Colon (tissue), 2 donors: ENCODE measurements at regions not wholly inside any gene's neighbourhood (a gene's known extent, or its start where the extent isn't known, plus 50 kb on each side); places are given as distances from the start of the nearest gene placed in this dataset.

Experiments used
- FAIRE-seq: peaks from 2 replicates; lab custom pipeline; 2012; peaks lifted over from hg19 to GRCh38; lab: Jason Lieb, UNC
- donor health status: control.
- donor health status: control.

DNA sequence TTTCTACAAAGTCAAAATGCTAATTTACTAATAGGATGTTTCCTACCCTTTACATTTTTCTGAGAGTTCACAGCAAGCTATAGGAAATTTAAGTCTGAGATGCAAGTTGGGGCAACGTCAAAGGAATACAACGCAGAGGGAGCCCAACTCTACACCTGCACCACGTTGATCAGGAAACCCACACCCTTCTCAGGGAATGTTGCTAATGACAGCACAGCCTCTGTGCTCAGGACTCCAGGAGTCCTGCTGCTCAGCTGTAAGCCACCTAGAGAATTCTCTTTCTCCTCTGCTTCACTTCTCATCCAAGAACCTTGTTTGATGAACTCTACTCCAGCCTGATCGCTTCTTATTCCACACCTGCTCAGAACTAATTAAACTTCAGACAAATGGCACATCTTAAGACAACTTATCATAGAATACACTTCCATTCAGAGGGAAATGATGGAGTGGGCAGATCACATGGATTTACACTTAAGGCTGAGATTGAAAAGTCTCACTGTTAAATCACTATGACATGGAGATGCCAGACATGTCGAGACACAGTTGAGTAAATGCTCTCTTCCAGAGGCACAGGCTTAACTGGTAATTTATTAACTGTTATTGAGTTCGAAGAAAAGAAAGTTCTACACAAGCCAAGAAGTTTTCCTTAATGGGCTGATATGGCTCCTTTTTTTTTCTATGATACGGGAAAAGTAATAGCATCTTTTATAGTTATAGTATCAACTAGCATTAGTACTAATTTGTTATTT is 811.6 kb upstream of the ARGLU1 start:
- no peak for FAIRE-seq

DNA sequence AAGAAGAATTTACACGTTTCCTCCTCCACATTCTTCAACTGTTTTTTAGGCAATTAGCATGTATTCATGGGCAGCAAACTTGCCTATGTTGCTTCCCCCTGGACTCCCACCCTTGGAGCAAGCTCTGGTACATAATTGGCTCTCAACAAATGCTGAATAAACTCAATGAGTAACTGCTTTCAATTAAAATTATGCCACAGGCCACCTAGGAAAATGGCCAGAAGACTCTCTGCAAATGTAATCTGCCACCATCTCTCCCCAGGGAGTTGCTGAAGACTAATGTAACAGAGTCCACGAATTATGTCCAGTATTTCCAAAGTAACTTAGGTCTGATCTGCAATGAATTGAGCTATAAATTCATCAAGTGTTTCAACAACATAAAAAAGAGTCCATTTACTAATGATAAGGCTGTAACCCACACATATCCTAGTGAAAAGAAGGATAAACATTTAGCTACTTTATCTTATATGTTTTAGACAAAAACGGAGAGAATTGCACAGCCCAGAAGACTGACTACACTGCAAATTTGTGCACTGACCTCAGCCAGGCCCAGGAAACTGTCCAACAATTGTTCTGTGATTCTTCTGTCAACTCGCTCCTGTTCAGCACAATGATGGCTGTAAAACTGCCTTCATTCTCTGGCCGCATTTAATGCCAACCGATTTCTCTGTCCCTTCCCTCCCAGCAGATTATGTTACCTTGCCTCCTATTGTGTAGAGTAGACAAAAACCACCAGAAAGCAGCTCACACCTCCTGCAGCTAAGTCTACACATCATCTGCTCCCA is 808.6 kb upstream of the ARGLU1 start:
- FAIRE-seq: no peak

DNA sequence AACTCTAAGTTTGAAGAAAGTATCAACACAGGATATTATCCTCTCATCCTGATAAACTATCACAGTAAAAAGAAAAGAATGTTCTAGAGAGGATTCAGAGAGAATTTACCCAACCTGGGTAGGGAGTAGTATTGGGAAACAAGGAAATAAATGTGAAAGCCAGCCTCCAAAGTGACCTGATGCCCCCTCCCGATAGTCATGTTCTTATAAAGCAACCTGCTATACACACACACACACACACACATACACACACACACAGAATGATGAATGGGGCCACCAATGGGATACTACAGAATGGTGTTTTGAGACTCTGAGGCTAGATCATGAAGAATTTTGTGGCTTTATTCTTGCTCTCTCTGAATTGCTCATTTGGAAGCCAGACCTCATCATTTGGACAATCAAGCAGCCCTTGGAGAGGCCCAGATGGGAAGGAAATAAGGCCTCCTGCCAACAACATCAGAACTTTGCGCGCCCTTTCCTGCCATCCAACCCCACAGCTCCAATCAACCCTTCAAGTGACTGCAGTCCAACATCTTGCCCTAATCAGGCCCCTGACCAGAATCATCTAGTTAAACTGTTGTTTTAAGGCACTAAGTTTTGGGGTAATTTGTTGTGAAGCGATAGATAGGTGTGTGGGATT is 807.9 kb upstream of the ARGLU1 start:
- FAIRE-seq: no peak

DNA sequence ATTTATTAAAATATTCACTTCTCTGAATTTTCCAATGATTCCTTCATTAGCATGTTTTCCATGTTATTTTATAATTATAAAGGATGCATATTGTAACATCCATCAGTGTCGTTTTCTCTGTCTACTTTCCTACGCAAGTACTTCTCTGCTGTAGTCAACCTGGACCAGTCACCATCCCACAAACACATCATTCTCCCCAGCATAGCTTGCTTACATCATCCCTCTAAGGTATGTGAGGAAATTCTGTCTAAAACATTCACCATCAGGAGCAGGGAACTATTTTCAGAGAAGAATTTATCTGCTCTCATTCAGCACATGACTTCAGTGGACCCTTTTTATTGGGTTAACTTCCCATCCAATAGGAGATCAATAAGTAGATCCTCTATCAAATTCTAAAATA is 806.1 kb upstream of the ARGLU1 start:
- no peak for FAIRE-seq

DNA sequence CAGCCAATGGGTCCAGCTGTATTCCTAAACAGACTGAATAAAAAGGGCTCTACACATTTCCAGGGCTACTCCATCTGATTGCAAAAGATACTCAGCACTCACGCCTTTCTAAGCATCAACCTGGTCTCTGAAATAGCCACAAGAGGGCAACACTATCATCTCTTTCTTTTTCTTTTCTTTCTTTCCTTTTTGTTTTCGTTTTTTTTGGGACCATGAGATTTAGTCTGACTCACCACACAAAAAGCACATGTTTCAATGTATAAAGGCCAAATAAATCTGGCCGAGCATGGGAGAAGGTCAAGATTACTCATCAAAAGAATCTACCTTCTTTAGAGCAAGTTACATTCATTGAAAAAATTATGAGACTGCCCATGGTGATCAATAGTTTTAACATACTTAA is 805.6 kb upstream of the ARGLU1 start:
- FAIRE-seq: no peak

DNA sequence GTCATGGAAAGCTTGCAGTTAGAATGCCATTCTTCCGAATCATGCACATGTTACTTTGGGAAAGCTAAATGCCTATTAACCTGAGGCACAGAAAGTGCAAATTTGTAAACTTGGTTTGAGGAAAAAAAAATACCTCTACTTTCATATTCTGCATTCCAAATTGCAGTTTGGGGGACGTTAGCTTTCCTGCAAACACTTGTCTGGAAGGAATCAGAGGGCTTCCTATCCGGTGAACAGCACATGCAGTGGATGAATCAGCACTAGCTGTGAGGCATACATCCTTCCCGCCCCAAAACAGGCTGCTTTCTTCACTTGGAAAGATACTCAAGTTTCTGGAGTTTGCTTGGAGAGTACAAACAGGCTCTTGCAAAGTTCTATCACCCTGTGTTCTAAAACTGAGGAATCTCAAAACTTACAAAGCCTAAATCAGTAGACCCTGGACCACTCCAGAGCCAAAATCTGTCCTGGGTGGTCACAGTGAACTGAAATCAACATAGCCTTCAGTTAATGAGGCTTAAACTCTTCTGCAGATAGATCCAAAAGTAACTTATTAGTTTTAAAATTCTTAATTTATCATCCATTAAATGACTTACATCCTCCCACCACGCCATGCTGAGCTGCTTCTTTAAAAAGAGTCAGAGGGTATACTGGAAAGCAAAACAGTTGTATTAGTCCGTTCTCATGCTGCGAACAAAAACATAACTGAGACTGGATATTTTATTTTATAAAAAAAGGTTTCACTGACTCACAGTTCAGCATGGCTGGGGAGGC is 802.3 kb upstream of the ARGLU1 start:
- FAIRE-seq: no peak

DNA sequence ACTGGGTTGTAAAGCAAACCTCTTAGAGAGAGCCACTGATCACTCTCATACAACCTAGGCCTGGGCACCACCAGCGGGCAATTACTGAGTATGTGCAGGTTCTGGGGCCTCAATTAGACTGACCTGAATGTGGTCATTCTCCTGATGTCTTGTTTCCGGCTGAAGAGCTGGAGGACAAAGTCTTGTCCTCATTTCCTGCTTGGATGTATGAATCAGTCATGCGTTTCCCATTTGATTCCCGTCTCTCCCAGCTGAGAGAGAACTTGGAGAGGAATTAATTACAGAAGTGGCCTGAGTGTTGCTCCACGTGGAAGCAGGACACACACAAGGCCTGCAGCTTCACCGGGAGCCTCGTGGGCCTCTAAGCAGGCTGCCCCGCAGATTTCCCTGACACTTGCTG is 799.3 kb upstream of the ARGLU1 start:
- FAIRE-seq: no peak

DNA sequence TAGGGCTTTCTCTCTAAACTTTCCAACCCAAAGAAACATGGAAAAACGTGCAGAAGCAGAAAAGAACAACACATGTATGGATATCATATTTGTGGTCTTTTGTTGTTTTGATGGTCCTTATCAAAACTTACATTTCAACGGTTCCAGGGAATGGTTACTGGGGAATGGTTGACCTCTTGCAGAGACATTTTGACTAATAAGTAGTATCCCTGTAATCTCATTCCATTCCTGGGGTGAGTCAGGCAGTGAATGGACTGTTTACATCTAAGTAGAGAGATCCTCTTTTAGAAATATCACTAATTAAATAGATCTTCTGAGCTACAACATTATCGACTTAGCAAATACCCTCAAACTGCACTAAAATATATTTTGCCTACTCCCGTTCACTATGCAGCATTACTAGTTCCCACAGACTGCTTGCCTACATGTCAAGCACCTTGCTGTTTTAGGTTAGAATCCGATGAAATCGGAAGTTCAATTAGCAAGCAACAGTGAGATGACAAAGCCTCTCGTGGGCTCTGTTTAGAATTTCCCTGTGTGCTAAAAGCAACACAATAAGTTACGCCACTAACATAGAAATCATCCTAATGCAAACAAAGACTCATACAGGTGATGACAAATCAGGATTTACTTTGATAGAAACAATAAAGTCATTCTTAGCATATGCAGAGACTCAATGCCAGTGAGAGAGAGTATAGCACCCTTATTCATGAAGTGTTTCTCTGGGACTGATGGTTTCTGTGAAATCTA is 797.7 kb upstream of the ARGLU1 start:
- FAIRE-seq: no peak

DNA sequence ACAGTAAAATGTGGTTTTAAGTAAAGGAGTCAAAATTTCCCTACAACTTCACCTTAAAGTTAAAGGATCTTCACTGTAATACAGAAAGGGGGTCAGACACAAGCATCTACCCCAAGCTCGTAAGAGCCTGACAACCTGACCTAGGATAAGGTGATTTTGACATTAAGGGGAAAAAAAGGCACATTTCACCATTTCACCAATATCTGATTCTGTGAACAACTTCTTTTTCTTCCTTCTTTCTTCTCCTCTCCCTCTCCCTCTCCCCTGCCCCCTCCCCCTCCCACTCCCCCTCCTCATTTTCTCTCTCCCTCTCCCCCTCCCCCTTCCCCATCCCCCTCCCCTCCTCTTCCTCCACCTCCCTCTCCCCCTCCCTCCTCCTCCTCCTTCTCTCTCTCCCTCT is 796.7 kb upstream of the ARGLU1 start:
- FAIRE-seq: no peak

DNA sequence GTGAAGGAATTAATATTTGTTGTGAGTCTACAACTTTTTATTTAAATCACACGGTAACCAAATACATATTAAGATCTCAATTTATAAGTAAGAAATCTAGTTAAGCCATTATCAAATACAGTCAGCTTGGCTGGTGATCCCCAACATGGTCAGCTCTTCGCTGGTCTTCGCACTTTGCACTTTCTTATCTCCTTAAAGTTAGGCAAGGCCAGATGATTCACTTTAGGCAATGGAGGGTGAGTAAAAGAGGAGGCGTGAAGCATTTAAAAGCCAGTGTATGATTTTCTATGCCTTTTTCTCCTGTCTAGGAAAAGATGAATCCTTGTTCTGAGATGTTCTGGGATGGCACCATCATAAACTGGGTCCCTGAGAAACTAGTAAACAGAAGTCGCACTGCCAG is 793.7 kb upstream of the ARGLU1 start:
- no peak for FAIRE-seq

DNA sequence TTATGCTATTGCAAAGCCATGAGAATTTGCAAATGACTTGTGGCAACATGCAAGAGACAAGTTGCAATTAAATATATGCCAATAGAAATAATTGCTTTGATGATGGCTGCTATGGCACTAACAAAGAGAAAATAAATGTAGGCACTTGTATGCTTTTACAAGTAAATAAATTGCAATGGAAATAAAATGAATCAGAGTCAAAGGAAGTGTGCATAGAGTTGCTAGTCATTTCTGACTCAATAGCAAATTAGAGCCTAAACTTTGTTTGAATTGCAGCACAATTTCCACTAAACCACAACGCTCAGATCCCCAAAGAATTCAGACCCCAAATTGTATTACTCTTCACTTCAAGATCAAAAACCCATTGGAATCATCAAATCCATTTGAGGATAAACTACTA is 792.1 kb upstream of the ARGLU1 start:
- FAIRE-seq: no peak

DNA sequence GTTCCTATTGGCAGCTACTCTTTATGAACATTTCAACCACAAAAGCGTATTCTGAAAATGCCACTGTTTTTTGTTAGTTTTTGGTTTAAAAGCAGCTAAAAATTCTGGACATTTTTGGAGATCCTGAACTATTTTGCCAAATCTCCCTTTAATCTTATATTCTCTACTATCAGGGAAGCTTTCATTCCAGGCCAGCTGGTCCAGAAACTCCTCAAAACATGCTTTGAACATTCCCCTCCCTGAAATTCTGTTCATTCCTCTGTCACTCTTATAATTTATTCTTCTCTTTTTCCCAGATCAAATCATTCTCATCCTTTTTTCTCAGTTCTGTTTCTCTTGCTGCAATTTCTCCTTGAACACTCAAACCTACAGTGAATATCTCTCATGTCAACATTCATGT is 790.9 kb upstream of the ARGLU1 start:
- no peak for FAIRE-seq

DNA sequence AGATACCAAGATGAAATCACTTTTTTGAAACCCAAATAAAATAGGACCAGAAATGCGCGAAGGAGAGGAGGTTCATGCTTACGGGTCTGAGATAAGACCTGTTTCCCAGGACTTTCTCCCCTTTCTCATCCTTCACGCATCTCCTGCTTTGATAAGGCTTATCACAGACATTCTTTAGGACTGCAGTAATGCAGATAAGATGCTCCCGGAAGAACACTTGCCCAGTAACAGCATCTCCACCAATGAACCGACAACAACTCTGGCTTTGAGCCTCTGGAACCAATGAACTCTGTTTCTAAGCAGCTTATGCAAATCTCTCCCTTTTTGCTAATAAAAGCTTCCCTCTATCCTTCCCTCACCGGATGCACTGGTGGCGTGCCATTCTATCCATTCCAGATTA is 783.4 kb upstream of the ARGLU1 start:
- FAIRE-seq: no peak

DNA sequence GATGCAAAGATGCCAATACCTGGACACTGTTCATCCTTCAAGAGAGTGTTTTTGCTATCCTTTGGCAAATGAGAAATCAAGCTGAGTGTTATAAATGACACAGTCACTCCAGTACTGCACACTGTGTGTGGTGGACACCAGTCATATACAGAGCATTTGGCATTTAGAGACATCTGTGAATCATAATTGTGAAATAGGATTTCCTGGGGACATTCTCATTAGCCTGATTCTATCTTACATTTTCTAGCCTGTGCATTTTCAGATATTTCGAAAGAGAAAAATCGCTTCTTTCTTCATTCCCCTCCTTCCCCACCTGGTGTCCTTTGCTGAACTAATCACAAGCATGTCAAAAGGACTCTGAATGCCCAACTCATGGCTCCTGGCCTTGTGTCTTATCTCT is 781.0 kb upstream of the ARGLU1 start:
- FAIRE-seq: no peak

DNA sequence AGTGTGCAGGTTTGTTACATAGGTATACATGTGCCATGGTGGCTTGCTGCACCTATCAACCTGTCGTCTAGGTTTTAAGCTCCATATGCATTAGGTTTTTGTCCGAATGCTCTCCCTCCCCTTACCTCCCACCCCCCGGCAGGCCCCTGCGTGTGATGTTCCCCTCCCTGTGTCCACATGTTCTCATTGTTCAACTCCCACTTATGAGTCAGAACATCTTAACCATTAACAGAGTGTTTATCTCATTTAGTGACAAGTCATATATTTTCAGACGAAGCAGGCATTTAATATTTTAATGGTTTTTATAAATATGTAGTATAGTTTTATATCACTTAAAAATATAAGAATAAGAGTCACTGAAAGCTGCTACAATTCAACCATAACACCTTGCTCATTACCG is 780.5 kb upstream of the ARGLU1 start:
- FAIRE-seq: no peak

DNA sequence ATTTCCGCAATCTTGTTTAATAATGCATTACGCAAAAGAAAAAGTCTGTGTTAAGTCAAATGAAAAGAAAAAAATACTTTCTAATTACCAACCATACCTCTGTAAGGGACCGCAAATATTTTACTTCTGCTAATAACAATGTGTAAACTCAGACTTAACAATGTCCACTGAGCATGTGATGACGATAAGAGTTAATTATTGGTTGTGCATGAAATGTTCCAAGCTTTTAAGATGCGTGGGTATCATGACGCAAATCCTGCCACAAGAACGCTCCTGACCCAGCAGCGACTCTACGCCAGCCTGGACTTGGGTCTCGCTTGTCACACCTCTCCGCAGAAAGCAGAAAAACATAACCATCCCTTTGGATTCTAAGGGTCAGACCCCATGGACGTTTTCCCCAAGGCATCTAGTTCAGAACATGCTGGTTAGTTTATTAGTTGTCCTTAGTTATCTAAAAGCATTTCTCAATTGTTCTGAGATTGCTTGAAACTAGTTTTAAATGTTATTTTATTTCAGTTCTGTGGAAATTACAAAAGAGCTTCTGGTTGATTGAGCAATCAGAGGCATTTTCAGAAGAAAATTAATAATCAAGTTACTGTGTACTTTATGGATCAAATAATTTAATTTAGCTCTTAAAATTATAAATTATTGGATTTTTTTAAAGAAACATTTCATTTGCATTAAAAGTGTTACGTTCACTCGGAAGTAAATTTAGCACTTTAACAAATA is 779.9 kb upstream of the ARGLU1 start:
- no peak for FAIRE-seq

DNA sequence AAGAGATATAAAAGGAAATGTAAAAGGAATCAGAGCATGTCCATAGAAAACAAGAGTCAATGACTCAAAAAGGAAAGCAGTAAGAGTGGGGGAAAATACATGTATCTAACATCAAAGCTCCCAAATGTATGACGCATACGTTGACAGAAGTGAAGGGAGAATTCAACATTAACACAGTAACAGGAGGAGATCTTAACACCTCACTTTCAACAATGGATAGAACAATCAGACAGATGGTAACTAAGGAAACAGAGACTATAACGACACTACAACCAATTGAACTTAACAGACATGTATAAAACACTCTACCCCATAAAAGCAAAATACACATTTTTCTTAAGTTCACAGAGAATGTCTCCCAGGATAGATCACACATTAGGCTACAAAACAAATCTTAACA is 774.8 kb upstream of the ARGLU1 start:
- FAIRE-seq: no peak

DNA sequence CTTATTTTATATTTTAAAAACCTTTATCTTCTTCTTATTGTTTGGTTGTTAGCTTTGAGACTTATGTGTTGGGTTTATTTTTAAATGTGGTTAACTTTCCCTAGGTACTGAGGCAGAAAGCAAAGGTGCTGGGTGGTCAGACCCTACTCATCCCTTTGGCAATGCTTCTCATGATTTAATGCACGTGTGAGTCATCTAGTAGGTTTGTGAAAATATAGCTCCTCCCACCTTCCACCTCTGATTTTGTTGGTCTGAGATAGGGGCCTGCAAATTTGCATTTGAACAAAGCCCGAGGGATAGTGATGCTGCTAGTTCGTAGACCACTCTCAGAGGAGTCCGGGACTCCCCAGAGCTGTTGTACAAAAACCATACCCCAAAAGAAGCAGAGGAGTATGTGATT is 771.3 kb upstream of the ARGLU1 start:
- FAIRE-seq: no peak

DNA sequence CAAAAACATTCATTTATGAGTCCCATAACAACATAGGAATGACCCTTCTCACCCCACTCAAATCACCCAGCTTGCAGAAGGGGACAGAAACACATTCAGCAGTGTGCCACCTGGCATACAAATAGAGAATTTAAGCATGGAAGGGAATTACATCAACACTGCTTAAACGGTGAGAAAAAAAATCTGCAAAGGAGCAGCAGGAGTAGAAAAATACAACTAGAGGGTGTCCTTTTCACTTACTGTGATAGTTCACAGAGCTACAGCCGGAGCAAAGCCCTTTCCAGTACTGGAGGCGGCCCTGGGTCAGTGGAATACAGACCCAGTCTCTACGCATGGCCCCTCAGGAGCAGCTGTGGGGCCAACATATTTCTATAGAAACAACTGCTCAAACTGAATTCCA is 764.3 kb upstream of the ARGLU1 start:
- no peak for FAIRE-seq

DNA sequence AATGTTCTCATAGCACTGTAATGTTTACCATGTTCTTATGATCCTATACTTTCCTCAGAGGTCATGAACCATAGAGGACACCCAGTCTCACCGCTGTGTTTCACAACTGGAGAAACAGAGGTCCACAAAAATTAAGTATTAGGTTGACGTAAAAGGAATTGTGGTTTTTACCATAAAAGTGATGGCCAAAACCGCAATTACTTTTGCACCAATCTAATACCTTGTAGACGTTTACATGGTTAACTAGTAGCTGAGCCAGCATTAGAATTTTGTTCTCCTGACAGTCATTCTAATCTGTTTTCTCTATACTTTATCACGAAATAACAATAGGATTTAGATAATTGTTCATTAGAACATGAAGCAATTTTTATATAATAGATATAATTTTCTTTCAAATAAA is 763.4 kb upstream of the ARGLU1 start:
- FAIRE-seq: no peak

DNA sequence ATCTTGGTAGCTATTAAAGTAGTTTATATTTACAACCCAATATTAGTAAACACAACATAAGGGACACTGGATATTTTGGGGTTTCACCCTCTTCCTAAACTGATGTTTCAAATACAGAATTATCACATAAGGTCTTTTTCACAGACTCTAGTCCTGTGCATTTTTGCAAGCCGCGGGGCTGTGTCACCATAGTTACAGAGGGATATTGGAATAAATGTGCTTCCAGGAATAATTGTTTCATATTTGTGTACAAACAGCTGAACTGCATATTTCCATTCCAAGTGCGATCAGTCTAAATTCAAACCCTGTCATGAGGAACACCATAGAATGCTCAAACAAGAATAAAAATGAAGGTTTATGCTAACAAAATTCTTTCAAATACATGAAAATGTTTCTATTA is 762.5 kb upstream of the ARGLU1 start:
- no peak for FAIRE-seq
